ENCODE measurements at regions not wholly inside any gene's neighbourhood (a gene's known extent, or its start where the extent isn't known, plus 50 kb on each side); places are given as distances from the start of the nearest gene placed in this dataset.

DNA sequence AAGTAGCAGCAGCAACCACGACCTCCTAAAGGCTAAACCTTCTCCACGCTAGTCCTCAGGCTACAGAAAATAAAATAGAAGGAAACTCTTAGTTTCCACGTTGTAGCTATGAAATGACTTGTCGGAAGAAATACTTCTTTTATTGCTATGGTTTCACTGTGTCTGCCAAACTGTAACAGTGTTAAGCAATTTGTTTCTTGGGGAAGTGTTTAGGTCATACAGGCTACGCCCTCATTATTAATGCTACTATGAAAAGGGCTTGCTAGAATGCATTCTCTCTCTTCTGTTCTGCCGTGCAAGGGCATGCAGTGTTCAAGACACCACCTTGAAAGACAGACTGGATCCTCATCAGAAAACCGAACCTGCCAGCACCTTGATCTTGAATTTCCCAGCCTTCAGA lies 462.7 kb downstream of the PLOD2 start:
- Histone ChIP-seq H3K79me2 (replicated peaks; ENCODE audit: insufficient read depth) (no peaks in the 10 kb centered on the region), H3K4me2 (no peak overlapping the region), H3K4me3 (no peak overlapping the region), H3F3A (replicated peaks; ENCODE audit: low read depth) (no peaks in the 10 kb centered on the region), H3K27ac (ENCODE audit: low read depth) (no peak overlapping the region), H3K36me3 (ENCODE audit: insufficient read depth) (no peaks in the 10 kb centered on the region), H4K20me1 (replicated peaks; ENCODE audit: insufficient read depth) (no peaks in the 10 kb centered on the region), H3K9me2 (ENCODE audit: insufficient read depth) (peaks cover 7% of the 10 kb centered on the region; the same call in 1 of the 2 replicates), H2AFZ (peak overlapping the region; percentile 70; the same call in 1 of the 2 replicates), H3K27me3 (ENCODE audit: insufficient read depth) (no peaks in the 10 kb centered on the region), H3K4me1 (ENCODE audit: insufficient read depth) (peaks cover 11% of the 10 kb centered on the region)
- TF ChIP-seq POLR2AphosphoS5 (IDR thresholded peaks at IDR 0.05; ENCODE audit: low read depth) (no peak), EZH2phosphoT487 (IDR thresholded peaks at IDR 0.05; ENCODE audit: unreplicated experiment) (no peak)
- TF ChIP-seq, protein P1, sequence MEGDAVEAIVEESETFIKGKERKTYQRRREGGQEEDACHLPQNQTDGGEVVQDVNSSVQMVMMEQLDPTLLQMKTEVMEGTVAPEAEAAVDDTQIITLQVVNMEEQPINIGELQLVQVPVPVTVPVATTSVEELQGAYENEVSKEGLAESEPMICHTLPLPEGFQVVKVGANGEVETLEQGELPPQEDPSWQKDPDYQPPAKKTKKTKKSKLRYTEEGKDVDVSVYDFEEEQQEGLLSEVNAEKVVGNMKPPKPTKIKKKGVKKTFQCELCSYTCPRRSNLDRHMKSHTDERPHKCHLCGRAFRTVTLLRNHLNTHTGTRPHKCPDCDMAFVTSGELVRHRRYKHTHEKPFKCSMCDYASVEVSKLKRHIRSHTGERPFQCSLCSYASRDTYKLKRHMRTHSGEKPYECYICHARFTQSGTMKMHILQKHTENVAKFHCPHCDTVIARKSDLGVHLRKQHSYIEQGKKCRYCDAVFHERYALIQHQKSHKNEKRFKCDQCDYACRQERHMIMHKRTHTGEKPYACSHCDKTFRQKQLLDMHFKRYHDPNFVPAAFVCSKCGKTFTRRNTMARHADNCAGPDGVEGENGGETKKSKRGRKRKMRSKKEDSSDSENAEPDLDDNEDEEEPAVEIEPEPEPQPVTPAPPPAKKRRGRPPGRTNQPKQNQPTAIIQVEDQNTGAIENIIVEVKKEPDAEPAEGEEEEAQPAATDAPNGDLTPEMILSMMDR (conservative IDR thresholded peaks at IDR 0.05; ENCODE audit: low read depth in 2 of 2): no peak
- Mint-ChIP-seq H3K36me3 (ENCODE audit: low read depth) (no peaks in the 10 kb centered on the region), H3K4me3 (no peak overlapping the region), H3K27ac (no peak overlapping the region), H3K4me1 (peaks cover 13% of the 10 kb centered on the region), H3K27me3 (ENCODE audit: insufficient read depth, low read depth, poor library complexity) (no peaks in the 10 kb centered on the region), H3K9me3 (no peaks in the 10 kb centered on the region; the same call in 2 of the 3 replicates)
- ATAC-seq (no peak), DNase-seq (ENCODE audit: low spot score) (no peak)

DNA sequence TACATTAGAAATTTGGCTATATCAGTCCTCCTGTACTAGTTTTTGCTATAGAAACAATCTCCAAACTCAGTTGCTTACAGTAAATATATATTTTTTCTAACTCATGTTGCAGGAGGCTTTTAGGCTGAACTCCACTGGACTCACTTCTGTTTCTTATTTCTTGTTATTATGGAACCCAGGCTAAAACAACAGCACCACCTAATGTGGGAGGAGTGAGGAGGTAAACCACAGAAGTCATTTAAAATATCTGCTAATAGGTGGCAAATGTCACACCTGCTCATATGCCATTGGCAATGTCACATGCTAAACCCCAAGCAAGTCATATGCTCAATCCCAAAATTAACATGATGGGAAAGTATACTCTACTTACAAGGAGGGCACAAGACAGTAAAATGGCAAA lies 462.2 kb downstream of the PLOD2 start:
- Histone ChIP-seq H3K79me2 (replicated peaks; ENCODE audit: insufficient read depth) (no peaks in the 10 kb centered on the region), H2AFZ (no peak overlapping the region), H3K27ac (ENCODE audit: low read depth) (no peak overlapping the region), H4K20me1 (replicated peaks; ENCODE audit: insufficient read depth) (no peaks in the 10 kb centered on the region), H3K36me3 (ENCODE audit: insufficient read depth) (no peaks in the 10 kb centered on the region), H3K9me2 (ENCODE audit: insufficient read depth) (peaks cover 7% of the 10 kb centered on the region; the same call in 1 of the 2 replicates), H3K27me3 (ENCODE audit: insufficient read depth) (no peaks in the 10 kb centered on the region), H3K4me2 (no peak overlapping the region), H3K4me1 (ENCODE audit: insufficient read depth) (peaks cover 8% of the 10 kb centered on the region), H3F3A (replicated peaks; ENCODE audit: low read depth) (no peaks in the 10 kb centered on the region), H3K4me3 (no peak overlapping the region)
- no peaks in the 10 kb centered on the region; the same call in 2 of the 3 replicates for H3K9me3 Mint-ChIP-seq
- H3K4me3 Mint-ChIP-seq: no peak overlapping the region
- no peak for ATAC-seq
- DNase-seq (ENCODE audit: low spot score): no peak
- H3K27me3 Mint-ChIP-seq (ENCODE audit: insufficient read depth, low read depth, poor library complexity): no peaks in the 10 kb centered on the region
- peaks cover 9% of the 10 kb centered on the region for H3K4me1 Mint-ChIP-seq
- H3K27ac Mint-ChIP-seq: no peak overlapping the region
- no peak for TF ChIP-seq EZH2 (IDR thresholded peaks at IDR 0.05; ENCODE audit: low read depth, unreplicated experiment)
- TF ChIP-seq, protein P1 (conservative IDR thresholded peaks at IDR 0.05; ENCODE audit: low read depth in 2 of 2): peak in 1 of 2 experiments; percentile 50; a peak in 2 of 4 replicates
- H3K36me3 Mint-ChIP-seq (ENCODE audit: low read depth): no peaks in the 10 kb centered on the region

DNA sequence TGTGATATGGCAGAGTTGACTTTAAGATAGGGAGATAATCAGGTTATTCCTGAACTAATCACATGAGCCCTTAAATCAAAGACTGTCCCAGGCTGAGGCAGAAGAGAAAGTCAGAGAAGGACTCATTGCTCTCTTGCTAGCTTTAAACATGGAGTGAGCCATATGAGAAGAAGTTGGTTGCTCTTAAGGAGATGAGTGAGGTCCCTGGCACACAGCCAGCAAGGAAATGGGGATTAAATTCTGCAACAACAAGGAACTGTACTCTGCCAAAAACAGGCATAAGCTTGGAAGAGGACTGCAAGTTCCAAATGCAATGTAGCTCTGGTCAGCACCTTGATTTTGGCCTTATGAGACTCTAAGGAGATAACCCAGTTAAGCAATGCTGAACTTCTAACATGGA lies 457.0 kb downstream of the PLOD2 start:
- peaks cover under 1% of the 10 kb centered on the region; the same call in 1 of the 3 replicates for H3K4me1 Mint-ChIP-seq
- H3K79me2 ChIP-seq (replicated peaks; ENCODE audit: insufficient read depth): no peaks in the 10 kb centered on the region
- no peaks in the 10 kb centered on the region for H3K27me3 Mint-ChIP-seq (ENCODE audit: insufficient read depth, low read depth, poor library complexity)
- ATAC-seq (no peak), DNase-seq (ENCODE audit: low spot score) (no peak)
- no peak overlapping the region for H3K4me2 ChIP-seq
- H4K20me1 ChIP-seq (replicated peaks; ENCODE audit: insufficient read depth): no peaks in the 10 kb centered on the region
- H3K9me2 ChIP-seq (ENCODE audit: insufficient read depth): peaks cover 7% of the 10 kb centered on the region; the same call in 1 of the 2 replicates
- no peaks in the 10 kb centered on the region for H3K27me3 ChIP-seq (ENCODE audit: insufficient read depth)
- H2AFZ ChIP-seq: no peak overlapping the region
- H3K36me3 ChIP-seq (ENCODE audit: insufficient read depth): no peaks in the 10 kb centered on the region; the same call in 1 of the 2 replicates
- H3K4me3 Mint-ChIP-seq: no peak overlapping the region
- no peaks in the 10 kb centered on the region for H3F3A ChIP-seq (replicated peaks; ENCODE audit: low read depth)
- no peak overlapping the region for H3K4me3 ChIP-seq
- H3K27ac Mint-ChIP-seq: no peak overlapping the region
- no peaks in the 10 kb centered on the region for H3K4me1 ChIP-seq (ENCODE audit: insufficient read depth)
- no peaks in the 10 kb centered on the region; the same call in 2 of the 3 replicates for H3K36me3 Mint-ChIP-seq (ENCODE audit: low read depth)
- no peak overlapping the region for H3K27ac ChIP-seq (ENCODE audit: low read depth)
- no peaks in the 10 kb centered on the region; the same call in 2 of the 3 replicates for H3K9me3 Mint-ChIP-seq
- TF ChIP-seq, protein P2, sequence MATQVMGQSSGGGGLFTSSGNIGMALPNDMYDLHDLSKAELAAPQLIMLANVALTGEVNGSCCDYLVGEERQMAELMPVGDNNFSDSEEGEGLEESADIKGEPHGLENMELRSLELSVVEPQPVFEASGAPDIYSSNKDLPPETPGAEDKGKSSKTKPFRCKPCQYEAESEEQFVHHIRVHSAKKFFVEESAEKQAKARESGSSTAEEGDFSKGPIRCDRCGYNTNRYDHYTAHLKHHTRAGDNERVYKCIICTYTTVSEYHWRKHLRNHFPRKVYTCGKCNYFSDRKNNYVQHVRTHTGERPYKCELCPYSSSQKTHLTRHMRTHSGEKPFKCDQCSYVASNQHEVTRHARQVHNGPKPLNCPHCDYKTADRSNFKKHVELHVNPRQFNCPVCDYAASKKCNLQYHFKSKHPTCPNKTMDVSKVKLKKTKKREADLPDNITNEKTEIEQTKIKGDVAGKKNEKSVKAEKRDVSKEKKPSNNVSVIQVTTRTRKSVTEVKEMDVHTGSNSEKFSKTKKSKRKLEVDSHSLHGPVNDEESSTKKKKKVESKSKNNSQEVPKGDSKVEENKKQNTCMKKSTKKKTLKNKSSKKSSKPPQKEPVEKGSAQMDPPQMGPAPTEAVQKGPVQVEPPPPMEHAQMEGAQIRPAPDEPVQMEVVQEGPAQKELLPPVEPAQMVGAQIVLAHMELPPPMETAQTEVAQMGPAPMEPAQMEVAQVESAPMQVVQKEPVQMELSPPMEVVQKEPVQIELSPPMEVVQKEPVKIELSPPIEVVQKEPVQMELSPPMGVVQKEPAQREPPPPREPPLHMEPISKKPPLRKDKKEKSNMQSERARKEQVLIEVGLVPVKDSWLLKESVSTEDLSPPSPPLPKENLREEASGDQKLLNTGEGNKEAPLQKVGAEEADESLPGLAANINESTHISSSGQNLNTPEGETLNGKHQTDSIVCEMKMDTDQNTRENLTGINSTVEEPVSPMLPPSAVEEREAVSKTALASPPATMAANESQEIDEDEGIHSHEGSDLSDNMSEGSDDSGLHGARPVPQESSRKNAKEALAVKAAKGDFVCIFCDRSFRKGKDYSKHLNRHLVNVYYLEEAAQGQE (IDR thresholded peaks at IDR 0.05; ENCODE audit: unreplicated experiment): no peak
- TF ChIP-seq EZH2phosphoT487 (IDR thresholded peaks at IDR 0.05; ENCODE audit: unreplicated experiment): no peak
